HepG2 (cell line): ENCODE measurements at regions not wholly inside any gene's neighbourhood (a gene's known extent, or its start where the extent isn't known, plus 50 kb on each side); places are given as distances from the start of the nearest gene placed in this dataset.

Experiments used
- ARNTL ChIP-seq: sonication (generic); formaldehyde crosslinking; IDR thresholded peaks from 2 replicates; pipeline ENCODE4 v1.4.0; 2020; ENCODE audit warnings: mild to moderate bottlenecking, missing genetic modification reagents
- TCF12 ChIP-seq, 2 experiments: fragments of 450-650 bp in 1 of 2; sonication (generic) in 1 of 2; formaldehyde crosslinking in 1 of 2; IDR thresholded peaks; 2 replicates each; pipeline versions ENCODE4 v1.6.1 to v1.8.0; 2017 to 2022; ENCODE audit warnings: antibody characterized with exemption in 1 of 2, mild to moderate bottlenecking in 1 of 2, missing genetic modification reagents in 1 of 2, moderate library complexity in 1 of 2
- THAP11 ChIP-seq: IDR thresholded peaks from 2 replicates; pipeline ENCODE4 v1.6.1; 2016; ENCODE audit warnings: missing biosample characterization, missing genetic modification reagents

DNA sequence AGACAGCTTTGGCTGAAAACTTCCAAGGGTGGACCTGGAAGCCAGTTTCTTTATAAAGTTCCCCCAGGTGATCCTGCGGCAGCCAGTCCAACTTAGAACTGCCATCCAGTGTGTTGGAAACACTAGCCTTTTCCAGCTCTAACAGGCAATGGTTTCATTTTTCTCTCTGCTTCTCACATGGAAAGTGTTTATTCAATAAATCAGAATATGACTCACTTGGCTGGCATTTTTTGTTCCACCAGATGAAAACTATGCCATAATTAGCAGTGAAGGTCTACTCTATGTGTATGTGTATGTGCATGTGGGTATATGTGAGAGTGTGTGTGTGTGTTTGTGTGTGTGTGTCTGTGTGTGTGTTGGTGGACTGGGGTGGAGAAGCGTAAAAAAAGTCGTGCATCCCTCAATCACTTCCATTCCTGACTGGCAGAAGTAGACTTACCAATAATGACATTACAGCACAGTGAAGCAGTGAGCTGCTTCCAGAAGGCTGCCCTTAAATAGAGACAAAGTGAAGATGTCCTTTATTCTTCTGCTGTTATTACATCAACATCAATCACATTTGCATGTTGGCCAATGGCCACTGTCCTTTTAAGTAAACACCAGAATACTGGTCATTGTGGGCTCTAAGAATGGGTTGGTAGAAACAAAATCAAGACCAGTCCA, 90.9 kb upstream of the SETBP1 start:
- TF ChIP-seq ARNTL (CRISPR knock-in tag) (no peak), TCF12 (IDR thresholded peaks at IDR 0.05) (no peak), TCF12 (CRISPR knock-in tag; IDR thresholded peaks at IDR 0.05) (no peak), THAP11 (CRISPR knock-in tag) (no peak)
